T-cell (primary cell): ENCODE measurements at regions not wholly inside any gene's neighbourhood (a gene's known extent, or its start where the extent isn't known, plus 50 kb on each side); places are given as distances from the start of the nearest gene placed in this dataset.

Experiments
- ATAC-seq, 4 experiments: fragments of 200-7000 bp in 3 of 4; fragments of 150-1000 bp in 1 of 4; cut with Tn5 transposase; replicated peaks in 1 of 4; 1 replicate in 3 of 4; 2 replicates in 1 of 4; pipeline ENCODE4 v1.10.0; 2021; ENCODE audit warnings: moderate library complexity in 3 of 4, mild to moderate bottlenecking in 2 of 4, moderate number of reproducible peaks in 1 of 4
- CTCF ChIA-PET, 2 donors: fragments of 300-600 bp; sonication (Branson Sonifier 250); formaldehyde crosslinking; loops; one replicate each; lab custom pipeline; 2022; ENCODE audit warnings: antibody characterized with exemption in 2 of 2; lab: Charles Lee
- POLR2A ChIA-PET, 2 donors: fragments of 300-600 bp; sonication (Branson Sonifier 250); formaldehyde crosslinking; loops; one replicate each; lab custom pipeline; 2022; ENCODE audit warnings: antibody characterized with exemption in 2 of 2; lab: Charles Lee
- DNase-seq, 35 experiments: peaks; one replicate each; pipeline versions ENCODE4 v3.0.0 to v3.0.0-alpha.2; 2013 to 2023
- H3K27ac ChIP-seq: one replicate; pipeline ENCODE4 v1.5.1; 2013; ENCODE audit warnings: low read length
- H3K27me3 ChIP-seq, 2 experiments: replicated peaks in 1 of 2; 1 replicate in 1 of 2; 2 replicates in 1 of 2; pipeline versions ENCODE4 v1.6.1 to v1.7.0; 2013; ENCODE audit warnings: low read length in 1 of 2, mixed read lengths in 1 of 2; ENCODE audit not compliant: control insufficient read depth in 2 of 2, insufficient read depth in 2 of 2; ENCODE audit errors: extremely low read depth in 1 of 2
- H3K36me3 ChIP-seq, 2 donors: 1 replicate in 1 of 2; 2 replicates in 1 of 2; pipeline versions ENCODE4 v1.6.1 to v1.7.0; 2013; ENCODE audit warnings: low read length in 1 of 2; ENCODE audit not compliant: control insufficient read depth in 2 of 2, insufficient read depth in 1 of 2; ENCODE audit errors: extremely low read depth in 1 of 2
- H3K4me1 ChIP-seq, 2 experiments: 1 replicate in 1 of 2; 2 replicates in 1 of 2; pipeline versions ENCODE4 v1.6.1 to v1.7.0; 2013; ENCODE audit warnings: low read length in 2 of 2, mixed read lengths in 1 of 2; ENCODE audit not compliant: insufficient read depth in 2 of 2, control insufficient read depth in 1 of 2; ENCODE audit errors: extremely low read depth in 1 of 2
- H3K4me3 ChIP-seq, 2 donors: 1 replicate in 1 of 2; 2 replicates in 1 of 2; pipeline versions ENCODE4 v1.5.1 to v1.7.0; 2013; ENCODE audit warnings: mild to moderate bottlenecking in 2 of 2, low read length in 1 of 2, moderate library complexity in 1 of 2; ENCODE audit not compliant: control insufficient read depth in 1 of 2; ENCODE audit errors: extremely low read depth in 1 of 2
- H3K9me3 ChIP-seq: 2 replicates; pipeline ENCODE4 v1.7.0; 2013
- H3K27ac Mint-ChIP-seq, 2 donors: one replicate each; pipeline ENCODE4 v1.8.0; 2020 to 2021; ENCODE audit warnings: mild to moderate bottlenecking in 2 of 2, mixed read lengths in 2 of 2
- H3K27me3 Mint-ChIP-seq, 2 donors: one replicate each; pipeline ENCODE4 v1.8.0; 2021 to 2022; ENCODE audit warnings: mixed read lengths in 2 of 2
- H3K36me3 Mint-ChIP-seq: one replicate; pipeline ENCODE4 v1.8.0; 2021; ENCODE audit warnings: mixed read lengths
- H3K4me1 Mint-ChIP-seq, 3 donors: one replicate each; pipeline ENCODE4 v1.8.0; 2020 to 2022; ENCODE audit warnings: mixed read lengths in 3 of 3, mild to moderate bottlenecking in 1 of 3
- H3K4me3 Mint-ChIP-seq, 3 donors: one replicate each; pipeline ENCODE4 v1.8.0; 2020 to 2022; ENCODE audit warnings: mild to moderate bottlenecking in 3 of 3, mixed read lengths in 3 of 3, moderate library complexity in 3 of 3
- H3K9me3 Mint-ChIP-seq, 3 donors: one replicate each; pipeline ENCODE4 v1.8.0; 2020 to 2022; ENCODE audit warnings: mixed read lengths in 3 of 3
- WGBS: methylation state at CpG from one replicate; pipeline ENCODE4 v1.1.5; 2013; ENCODE audit warnings: missing lambda C conversion rate; ENCODE audit not compliant: insufficient coverage; 5-methylcytosine and 5-hydroxymethylcytosine counted together

DNA sequence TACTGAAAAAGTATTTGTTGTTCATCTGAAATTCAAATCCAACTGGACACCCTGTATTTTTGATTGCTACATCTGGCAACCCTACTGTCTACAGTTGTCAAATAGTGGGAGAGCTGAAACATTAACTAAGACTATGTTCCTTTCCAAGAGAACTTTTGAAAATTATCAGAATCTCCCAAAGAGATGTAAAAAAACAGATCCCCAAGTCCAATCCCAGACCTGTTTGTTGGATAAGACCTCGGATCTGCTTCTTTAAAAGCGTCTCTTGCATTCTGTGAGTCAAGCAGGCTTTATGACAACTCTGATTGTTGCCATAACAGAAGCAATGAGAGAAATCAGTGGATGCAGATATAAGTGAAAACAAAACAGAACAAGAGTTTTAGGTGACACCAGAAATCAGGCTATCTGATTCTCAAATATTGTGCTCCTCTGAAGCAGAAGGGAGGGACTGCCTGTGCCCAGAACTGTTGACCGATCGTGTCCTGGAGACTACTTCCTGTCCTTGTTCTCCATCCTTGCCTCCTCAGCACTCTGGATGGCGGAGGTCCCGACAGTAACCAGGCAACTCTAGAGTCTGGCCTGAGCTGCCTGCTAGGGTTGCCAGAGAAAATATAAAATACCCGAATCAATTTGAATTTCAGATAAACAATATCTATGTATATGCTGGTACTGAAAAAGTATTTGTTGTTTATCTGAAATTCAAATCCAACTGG is 853.8 kb downstream of the MAFB start:
- no peaks in the 10 kb centered on the region for H3K4me1 ChIP-seq
- ATAC-seq: no peak
- H3K27me3 Mint-ChIP-seq: no peaks in the 10 kb centered on the region

DNA sequence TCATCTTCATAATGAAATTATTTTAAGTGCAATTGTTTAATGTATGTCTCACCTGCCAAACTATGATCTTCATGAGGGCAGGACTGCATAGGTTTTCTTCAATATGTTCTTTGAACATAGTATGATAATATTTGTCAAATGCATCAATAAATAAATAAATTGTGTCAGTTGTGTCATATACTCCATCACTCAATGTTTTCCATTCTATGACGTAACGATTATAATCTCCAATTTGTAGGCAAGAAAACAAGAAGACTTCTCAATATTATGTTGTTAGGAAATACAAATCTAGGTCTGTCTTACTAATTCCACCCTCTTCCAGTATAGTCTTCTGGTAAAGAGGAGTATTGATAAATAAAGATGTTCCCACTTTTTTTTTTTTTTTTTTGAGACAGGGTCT is 858.1 kb downstream of the MAFB start:
- Mint-ChIP-seq H3K4me3 (no peak overlapping the region), H3K27me3 (peaks cover 0 to 3% of the 10 kb centered on the region in 2 donors), H3K9me3 (peaks cover 0 to 8% (median 0%) of the 10 kb centered on the region in 3 donors), H3K4me1 (no peaks in the 10 kb centered on the region), H3K36me3 (no peaks in the 10 kb centered on the region), H3K27ac (no peak overlapping the region)
- no CpG with 5 or more reads among the region's 2 CpGs for WGBS
- ChIA-PET CTCF (no interaction called here), POLR2A (no interaction called here)
- DNase-seq: no peak
- Histone ChIP-seq H3K9me3 (no peaks in the 10 kb centered on the region), H3K4me1 (no peaks in the 10 kb centered on the region), H3K27me3 (peaks cover 0 to 2% of the 10 kb centered on the region in 2 experiments), H3K4me3 (no peak overlapping the region), H3K36me3 (no peaks in the 10 kb centered on the region), H3K27ac (no peak overlapping the region)
- no peak for ATAC-seq

More for the DNA sequence above, 853.8 kb downstream of the MAFB start:
- peaks cover 0 to 2% of the 10 kb centered on the region in 2 experiments for H3K27me3 ChIP-seq
- no peak overlapping the region for H3K4me3 ChIP-seq
- CTCF ChIA-PET: no interaction called here
- Mint-ChIP-seq H3K4me1 (no peaks in the 10 kb centered on the region), H3K9me3 (peaks cover 0 to 9% (median 8%) of the 10 kb centered on the region in 3 donors), H3K36me3 (no peaks in the 10 kb centered on the region), H3K4me3 (no peak overlapping the region), H3K27ac (no peak overlapping the region)
- DNase-seq: no peak
- no peaks in the 10 kb centered on the region for H3K36me3 ChIP-seq
- H3K9me3 ChIP-seq: no peaks in the 10 kb centered on the region
- POLR2A ChIA-PET: no interaction called here
- no peak overlapping the region for H3K27ac ChIP-seq
- 80% methylated on average over 3 of the region's 7 CpGs for WGBS

DNA sequence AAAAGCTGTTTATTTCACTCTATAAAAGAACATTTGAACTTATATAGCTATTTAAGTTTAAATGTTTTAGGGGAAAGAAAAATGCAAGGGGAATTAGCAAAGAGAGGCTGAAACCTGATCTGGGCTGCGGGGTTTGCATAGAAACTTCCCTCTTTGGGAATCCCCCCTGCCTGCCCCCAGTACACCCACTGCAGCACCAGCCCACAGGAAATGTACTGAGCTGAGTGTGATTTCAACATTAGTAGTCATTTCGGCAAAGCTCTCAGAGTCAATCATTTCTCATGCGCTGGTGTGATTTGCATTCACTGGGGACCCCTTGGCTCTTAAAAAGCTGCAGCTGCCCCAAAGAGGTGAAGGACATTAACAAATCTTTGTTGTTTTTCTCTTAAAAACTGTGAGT is 859.4 kb downstream of the MAFB start:
- H3K4me1 Mint-ChIP-seq: no peaks in the 10 kb centered on the region
- WGBS: 0% methylated on average over 1 of the region's 3 CpGs
- peaks cover 0 to 8% (median 0%) of the 10 kb centered on the region in 3 donors for H3K9me3 Mint-ChIP-seq
- CTCF ChIA-PET: no interaction called here
- no peaks in the 10 kb centered on the region for H3K36me3 ChIP-seq
- no peak for DNase-seq
- H3K27me3 ChIP-seq: peaks cover 0 to 2% of the 10 kb centered on the region in 2 experiments
- H3K4me1 ChIP-seq: no peaks in the 10 kb centered on the region
- H3K4me3 ChIP-seq: no peak overlapping the region
- H3K36me3 Mint-ChIP-seq: no peaks in the 10 kb centered on the region
- H3K27ac ChIP-seq: no peak overlapping the region
- H3K27me3 Mint-ChIP-seq: peaks cover 0 to 3% of the 10 kb centered on the region in 2 donors
- H3K4me3 Mint-ChIP-seq: no peak overlapping the region
- POLR2A ChIA-PET: no interaction called here
- H3K9me3 ChIP-seq: no peaks in the 10 kb centered on the region
- no peak for ATAC-seq
- no peak overlapping the region for H3K27ac Mint-ChIP-seq

DNA sequence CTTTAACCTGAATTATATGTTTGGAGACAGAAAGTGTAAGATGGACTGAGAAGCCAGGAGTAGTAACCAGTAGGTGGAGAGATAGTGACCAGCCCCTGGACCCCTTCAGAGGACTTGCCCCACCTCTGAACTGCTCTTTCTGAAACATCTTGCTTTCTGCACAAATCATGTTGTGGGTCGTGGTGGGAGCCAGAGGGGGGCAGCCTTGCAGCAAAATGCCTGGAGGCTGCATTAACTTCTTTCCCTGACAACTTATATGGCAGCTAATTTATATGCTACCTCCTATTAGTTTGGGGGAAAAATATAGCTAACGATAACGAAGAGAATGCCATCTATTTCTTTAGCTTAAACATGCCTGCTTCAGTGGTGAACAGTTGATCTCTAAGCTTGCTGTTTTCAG is 859.8 kb downstream of the MAFB start:
- POLR2A ChIA-PET: no interaction called here
- ATAC-seq: no peak
- peaks cover 0 to 2% of the 10 kb centered on the region in 2 experiments for H3K27me3 ChIP-seq
- no peak for DNase-seq
- no peak overlapping the region for H3K4me3 ChIP-seq
- Mint-ChIP-seq H3K4me1 (no peaks in the 10 kb centered on the region), H3K4me3 (no peak overlapping the region), H3K27ac (no peak overlapping the region), H3K27me3 (peaks cover 0 to 3% of the 10 kb centered on the region in 2 donors), H3K36me3 (no peaks in the 10 kb centered on the region), H3K9me3 (peaks cover 0 to 8% (median 0%) of the 10 kb centered on the region in 3 donors)
- CTCF ChIA-PET: no interaction called here
- H3K36me3 ChIP-seq: no peaks in the 10 kb centered on the region
- no peaks in the 10 kb centered on the region for H3K9me3 ChIP-seq
- H3K4me1 ChIP-seq: no peaks in the 10 kb centered on the region
- WGBS: no CpG with 5 or more reads among the region's 3 CpGs
- H3K27ac ChIP-seq: no peak overlapping the region

DNA sequence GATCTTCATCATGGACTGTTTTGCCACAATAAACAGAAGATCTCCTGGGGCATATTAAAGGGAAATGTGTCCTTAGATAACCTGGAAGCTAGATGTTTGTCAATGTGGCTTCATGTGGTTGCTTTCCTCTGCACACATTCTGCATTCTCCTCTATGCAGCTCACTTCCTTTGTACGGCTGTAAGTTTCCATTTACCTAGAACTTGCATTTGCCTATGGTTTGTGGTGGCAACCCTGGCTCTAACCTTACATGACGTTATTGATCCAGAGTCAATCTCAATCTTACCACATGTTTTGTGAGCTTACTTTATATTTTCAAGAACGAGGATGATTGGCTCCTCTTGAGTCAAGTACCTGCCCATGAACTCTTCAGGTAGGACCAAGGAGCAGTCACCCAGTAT is 863.1 kb downstream of the MAFB start:
- H3K27me3 ChIP-seq: peaks cover 0 to 5% of the 10 kb centered on the region in 2 experiments
- no peaks in the 10 kb centered on the region for H3K4me1 ChIP-seq
- DNase-seq (no peak), ATAC-seq (no peak)
- POLR2A ChIA-PET: no interaction called here
- peaks cover 3 to 9% of the 10 kb centered on the region in 2 donors for H3K27me3 Mint-ChIP-seq
- H3K9me3 ChIP-seq: no peaks in the 10 kb centered on the region
- no peak overlapping the region for H3K27ac ChIP-seq
- 50% methylated on average over 2 of the region's 3 CpGs for WGBS
- H3K27ac Mint-ChIP-seq: no peak overlapping the region
- CTCF ChIA-PET: no interaction called here
- H3K36me3 Mint-ChIP-seq: no peaks in the 10 kb centered on the region
- H3K4me3 Mint-ChIP-seq: no peak overlapping the region
- H3K4me1 Mint-ChIP-seq: no peaks in the 10 kb centered on the region
- H3K4me3 ChIP-seq: no peak overlapping the region
- H3K9me3 Mint-ChIP-seq: peaks cover 0 to 4% (median 0%) of the 10 kb centered on the region in 3 donors
- H3K36me3 ChIP-seq: no peaks in the 10 kb centered on the region

DNA sequence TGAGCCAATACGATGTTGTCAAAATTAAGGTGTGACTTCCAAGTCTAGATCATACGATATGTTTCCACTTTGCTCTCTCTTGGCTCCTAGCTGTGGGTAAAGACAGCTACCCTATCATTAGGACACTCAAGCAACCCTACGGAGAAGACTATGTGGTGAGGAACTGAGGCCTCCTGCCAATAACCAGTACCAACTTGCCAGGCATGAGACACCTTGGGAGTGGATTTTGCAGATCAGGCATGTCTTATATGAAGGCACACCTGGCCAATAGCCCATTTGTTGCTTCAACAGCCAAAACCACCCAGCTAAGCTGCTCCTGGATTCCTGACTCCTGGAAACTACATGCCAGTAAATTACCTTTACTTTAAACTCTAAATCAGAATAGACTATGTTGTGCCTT is 863.4 kb downstream of the DHX35 start:
- peaks cover 3 to 9% of the 10 kb centered on the region in 2 donors for H3K27me3 Mint-ChIP-seq
- CTCF ChIA-PET: no interaction called here
- H3K4me1 ChIP-seq: no peaks in the 10 kb centered on the region
- DNase-seq: no peak
- ATAC-seq: no peak
- H3K36me3 Mint-ChIP-seq: no peaks in the 10 kb centered on the region
- no peak overlapping the region for H3K27ac ChIP-seq
- H3K36me3 ChIP-seq: no peaks in the 10 kb centered on the region
- H3K4me3 ChIP-seq: no peak overlapping the region
- H3K4me1 Mint-ChIP-seq: no peaks in the 10 kb centered on the region
- peaks cover 0 to 5% of the 10 kb centered on the region in 2 experiments for H3K27me3 ChIP-seq
- H3K27ac Mint-ChIP-seq: no peak overlapping the region
- peaks cover 0 to 4% (median 0%) of the 10 kb centered on the region in 3 donors for H3K9me3 Mint-ChIP-seq
- POLR2A ChIA-PET: no interaction called here
- H3K4me3 Mint-ChIP-seq: no peak overlapping the region
- H3K9me3 ChIP-seq: no peaks in the 10 kb centered on the region
- 80% methylated on average over 1 of the region's 3 CpGs for WGBS
